Epithelial cell of prostate (primary cell): ENCODE measurements at regions not wholly inside any gene's neighbourhood (a gene's known extent, or its start where the extent isn't known, plus 50 kb on each side); places are given as distances from the start of the nearest gene placed in this dataset.

Experiments used
- DNase-seq: peaks from one replicate; pipeline ENCODE4 v3.0.0-alpha.2; 2011; ENCODE audit warnings: low read depth, low spot score
- H3K27ac ChIP-seq: fragments of 450-650 bp; 2 replicates; pipeline ENCODE4 v1.5.1; 2017; ENCODE audit warnings: mild to moderate bottlenecking

GRCh38 chr20:56828402-56828801 lies 199.3 kb downstream of the TFAP2C start:
- DNase-seq = no peak
- no peak overlapping the region for H3K27ac ChIP-seq

GRCh38 chr20:56829788-56830385 lies 200.8 kb downstream of the TFAP2C start:
- no peak for DNase-seq
- H3K27ac ChIP-seq = no peak overlapping the region

GRCh38 chr20:56831795-56832194 lies 202.7 kb downstream of the TFAP2C start:
- no peak overlapping the region for H3K27ac ChIP-seq
- no peak for DNase-seq

DNA sequence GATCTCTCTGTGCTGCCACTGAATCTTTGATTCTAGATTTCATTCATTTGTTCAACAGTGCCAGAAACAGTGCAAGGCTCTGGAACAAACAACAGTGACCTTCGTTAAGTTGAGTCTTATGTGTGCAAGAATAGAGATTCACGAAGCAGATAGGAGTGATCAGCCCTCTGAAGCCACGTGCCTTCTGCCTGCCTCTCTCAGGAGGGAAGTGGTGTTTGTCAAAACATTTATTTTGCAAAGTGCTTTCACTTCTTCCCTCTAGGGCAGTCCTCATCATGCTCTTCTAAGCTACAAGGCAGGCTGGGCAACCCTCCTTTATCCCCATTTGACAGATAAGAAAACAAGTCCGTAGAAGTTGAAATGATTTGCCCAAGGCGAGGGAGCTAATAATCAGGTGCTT lies 204.3 kb downstream of the TFAP2C start:
- no peak for DNase-seq
- no peak overlapping the region for H3K27ac ChIP-seq

DNA sequence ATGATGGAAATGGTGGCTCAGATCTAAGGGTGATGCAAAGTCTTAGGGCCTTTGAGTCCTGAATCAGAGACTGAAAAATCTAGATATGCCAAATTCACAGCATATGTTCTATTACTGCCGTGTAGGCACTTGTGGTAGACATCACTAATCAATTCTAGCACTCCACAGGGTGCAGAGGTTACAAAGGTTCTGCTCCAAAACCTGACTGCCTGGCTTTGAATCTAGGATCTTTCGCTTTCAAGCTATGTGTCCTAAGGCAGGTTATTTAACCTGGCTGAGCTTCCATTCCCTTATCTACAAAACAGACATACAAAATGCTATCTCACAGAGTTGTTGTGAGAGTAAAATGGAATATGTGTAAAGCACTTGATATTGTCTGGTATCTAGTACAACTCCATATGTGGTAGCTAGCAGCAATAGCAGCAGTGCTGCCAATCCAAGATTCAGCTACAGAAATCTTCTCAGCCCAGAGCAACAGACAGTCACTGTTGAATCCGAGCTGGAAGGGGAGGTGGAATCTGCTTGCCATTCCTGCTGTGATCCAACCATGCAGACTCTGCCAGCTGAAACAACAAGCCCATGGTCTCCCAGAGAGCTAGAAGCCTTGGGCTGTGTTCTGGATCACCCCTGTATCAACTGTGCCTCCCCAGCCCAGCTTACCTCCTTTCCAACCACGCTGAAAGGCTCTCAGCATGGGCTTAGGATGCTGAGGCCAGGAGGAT lies 206.9 kb downstream of the TFAP2C start:
- DNase-seq = no peak
- no peak overlapping the region for H3K27ac ChIP-seq

DNA sequence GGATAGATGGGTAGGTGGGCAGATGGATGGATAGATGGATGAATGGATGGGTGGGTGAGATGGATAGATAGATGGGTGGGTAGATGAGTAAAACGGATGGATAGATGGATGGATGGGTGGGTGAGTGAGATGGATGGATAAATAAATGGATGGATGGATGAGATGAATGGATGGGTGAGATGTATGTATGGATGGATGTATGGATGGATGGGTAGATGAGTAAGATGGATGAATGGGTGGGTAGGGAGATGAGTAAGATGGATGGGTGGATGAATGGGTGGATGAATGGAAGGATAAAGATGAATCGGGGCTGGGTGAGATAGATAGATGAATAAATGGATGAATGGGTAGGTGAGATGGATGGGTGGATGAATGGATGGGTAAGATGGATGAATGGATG lies 210.1 kb downstream of the TFAP2C start:
- no peak overlapping the region for H3K27ac ChIP-seq
- no peak for DNase-seq

GRCh38 chr20:56839786-56840185 lies 210.7 kb downstream of the TFAP2C start:
- H3K27ac ChIP-seq = no peak overlapping the region
- DNase-seq = no peak

- no peak overlapping the region for H3K27ac ChIP-seq
- no peak for DNase-seq
Observed at GRCh38 chr20:56840716-56841261, 211.7 kb downstream of the TFAP2C start.

DNA sequence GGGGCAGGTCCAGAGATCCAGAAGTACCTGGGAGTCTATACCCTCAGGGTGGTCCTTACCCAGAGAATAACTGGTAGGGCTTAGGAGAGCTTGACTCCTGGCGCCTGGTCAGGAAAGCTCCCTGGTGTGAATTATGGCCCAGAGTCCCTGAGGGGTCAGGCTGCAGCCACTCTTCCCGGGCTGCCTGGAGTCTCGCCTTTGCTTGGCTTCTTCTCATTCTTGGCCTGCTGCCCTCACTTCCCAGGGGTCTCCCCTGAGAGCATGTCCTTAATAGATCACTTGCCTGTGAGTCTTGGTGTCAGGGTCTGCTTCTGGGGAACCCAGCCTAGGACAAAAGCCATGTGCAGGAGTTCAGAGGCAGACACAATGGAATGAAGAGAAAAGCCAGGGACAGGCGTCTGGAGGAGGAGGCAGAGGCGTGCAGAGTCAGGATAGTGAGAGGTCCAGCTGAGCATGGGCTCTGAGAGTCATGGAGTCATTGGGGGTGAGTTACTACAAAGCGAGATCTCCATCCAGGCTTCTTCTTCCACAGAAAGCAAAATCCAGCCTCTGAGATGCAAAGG lies 212.3 kb downstream of the TFAP2C start:
- no peak for DNase-seq
- no peak overlapping the region for H3K27ac ChIP-seq

DNA sequence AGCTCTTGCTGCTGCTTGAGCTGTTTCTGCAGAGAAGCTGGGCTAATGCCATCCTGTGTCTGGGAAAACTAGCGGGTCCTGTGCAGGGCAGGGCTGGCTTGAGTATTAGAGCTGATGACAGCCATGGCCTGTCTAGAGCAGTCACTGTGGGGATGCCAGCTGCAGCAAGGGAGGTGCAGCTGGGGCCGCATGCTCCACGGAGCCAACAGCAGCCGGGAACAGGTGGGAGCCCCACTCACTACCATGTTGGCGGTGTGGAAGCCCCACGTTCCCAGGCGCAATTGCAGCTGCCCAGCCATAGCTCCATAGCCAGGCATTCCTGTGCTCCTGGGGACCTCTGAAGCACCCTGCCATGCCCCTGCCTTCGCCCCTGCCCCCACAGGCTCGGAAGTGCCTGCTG lies 212.9 kb downstream of the TFAP2C start:
- DNase-seq = no peak

GRCh38 chr20:56843386-56843785 lies 214.3 kb downstream of the TFAP2C start:
- no peak for DNase-seq
- H3K27ac ChIP-seq = no peak overlapping the region

More for the DNA sequence above, 212.9 kb downstream of the TFAP2C start:
- no peak overlapping the region for H3K27ac ChIP-seq

DNA sequence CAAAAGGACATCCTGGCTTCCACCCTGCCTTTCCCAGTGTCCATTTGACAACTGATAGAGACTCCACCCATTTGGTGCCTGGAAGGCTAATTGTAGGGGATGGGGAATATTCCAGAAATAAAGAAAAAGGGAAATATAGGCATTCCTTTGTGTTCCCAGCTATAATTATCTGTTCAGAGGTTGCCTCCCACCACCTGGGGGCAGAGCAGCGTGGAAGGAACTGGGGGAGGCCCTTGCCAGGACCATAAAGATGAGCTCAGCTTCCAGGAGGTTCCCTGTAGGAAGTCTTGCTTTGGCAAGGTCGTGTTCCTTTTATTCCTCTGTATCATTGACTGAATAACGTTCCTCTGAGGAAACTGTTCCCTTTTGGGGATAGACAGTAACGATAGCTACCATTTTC lies 214.7 kb downstream of the TFAP2C start:
- DNase-seq = no peak
- no peak overlapping the region for H3K27ac ChIP-seq

GRCh38 chr20:56845546-56846086 lies 216.5 kb downstream of the TFAP2C start:
- H3K27ac ChIP-seq = no peak overlapping the region
- DNase-seq = no peak

DNA sequence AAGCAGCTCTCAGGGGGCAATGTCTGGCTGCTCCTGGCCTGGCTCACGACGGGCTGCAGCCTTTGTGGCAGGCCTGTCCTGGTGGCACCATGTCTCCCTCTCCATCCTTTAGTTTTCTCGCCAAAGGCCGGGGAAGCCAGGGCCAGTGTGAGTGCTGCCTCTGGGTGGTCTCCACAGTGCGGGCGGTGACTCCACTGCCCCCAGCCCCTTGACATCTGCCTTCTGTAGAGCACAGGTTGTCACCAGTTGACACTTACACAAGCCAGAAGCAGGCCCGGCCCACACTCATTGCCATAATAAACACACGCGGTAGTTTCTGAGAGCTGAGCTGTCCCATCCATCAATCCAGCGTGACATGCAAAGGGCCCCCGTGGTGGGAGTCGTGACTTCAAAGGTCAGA lies 219.5 kb downstream of the TFAP2C start:
- H3K27ac ChIP-seq = no peak overlapping the region
- no peak for DNase-seq

DNA sequence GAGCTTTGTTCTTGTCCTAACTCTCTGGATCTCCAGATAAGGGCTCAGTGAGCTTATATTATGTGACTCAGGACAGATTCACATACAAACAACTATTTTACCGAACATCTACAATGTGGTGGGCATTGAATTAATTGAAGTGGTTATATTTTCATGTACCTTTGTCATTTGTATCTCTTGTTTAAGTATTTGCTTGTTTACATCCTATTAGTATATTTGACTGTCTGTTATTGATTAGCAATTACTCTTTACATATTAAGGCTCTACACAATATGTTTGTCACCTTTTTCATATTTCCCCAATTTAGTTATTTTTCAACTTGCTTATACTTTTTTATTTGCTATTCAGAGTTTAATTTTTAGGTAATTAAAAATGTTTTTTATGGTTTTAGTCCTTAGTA lies 222.4 kb downstream of the TFAP2C start:
- H3K27ac ChIP-seq = no peak overlapping the region

DNA sequence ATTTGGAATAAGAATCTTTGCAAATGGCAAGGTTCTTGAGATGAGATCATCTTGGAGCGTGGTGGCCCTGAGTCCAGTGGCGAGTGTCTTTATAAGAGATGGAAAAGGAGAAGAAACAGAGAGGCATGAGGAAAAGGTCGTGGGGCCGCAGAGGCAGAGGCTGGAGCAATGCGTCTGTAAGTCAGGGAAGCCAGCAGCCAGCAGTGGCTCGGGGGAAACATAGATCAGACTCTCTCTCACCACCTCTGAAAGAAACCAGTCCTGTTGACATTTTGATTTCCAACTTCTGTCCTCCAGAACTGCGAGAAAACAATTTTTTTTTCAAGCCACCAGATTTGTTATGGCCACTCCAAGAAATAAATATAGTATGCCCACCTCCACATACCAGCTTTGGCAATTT lies 226.6 kb downstream of the TFAP2C start:
- DNase-seq = no peak

More for the DNA sequence above, 222.4 kb downstream of the TFAP2C start:
- DNase-seq = no peak

GRCh38 chr20:56857950-56858349 lies 228.8 kb downstream of the TFAP2C start:
- no peak overlapping the region for H3K27ac ChIP-seq
- DNase-seq = no peak

More for the DNA sequence above, 226.6 kb downstream of the TFAP2C start:
- no peak overlapping the region for H3K27ac ChIP-seq

DNA sequence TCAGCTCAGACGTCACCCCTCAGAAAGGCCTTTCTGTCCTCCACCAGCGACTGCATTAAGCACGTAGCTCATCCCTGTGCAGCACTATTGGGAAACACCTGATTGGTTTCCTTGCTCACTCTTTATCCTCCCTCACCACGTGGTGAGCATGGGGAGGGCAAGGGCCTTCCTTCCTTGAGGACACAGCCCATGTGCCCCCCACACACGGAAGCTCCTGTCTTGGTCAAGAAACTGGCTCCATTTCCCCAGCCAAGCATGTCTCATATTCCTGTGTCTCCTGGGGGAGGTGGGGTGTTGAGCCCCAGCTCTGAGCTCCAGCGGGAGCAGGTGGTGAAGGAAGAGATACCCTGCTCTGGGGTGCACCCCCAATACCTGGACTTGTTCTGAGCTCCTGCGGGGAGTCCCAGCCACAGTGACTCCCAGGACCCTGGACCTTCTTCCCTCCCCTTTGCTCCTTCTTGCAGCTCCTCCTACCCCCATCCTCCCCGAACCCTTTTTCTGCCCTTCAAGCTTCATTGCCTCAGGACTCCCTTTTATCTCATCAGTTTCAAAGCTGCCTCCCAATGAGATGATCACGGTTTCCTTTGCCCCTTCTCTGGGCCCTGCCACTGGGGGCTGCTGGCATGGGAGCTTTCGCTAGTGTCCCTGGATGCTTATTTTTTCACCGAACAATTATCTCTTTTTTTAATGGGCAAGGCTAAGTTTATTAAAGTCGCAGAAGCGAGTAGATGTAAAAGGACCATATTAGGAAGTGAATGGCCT lies 230.1 kb downstream of the TFAP2C start:
- H3K27ac ChIP-seq = no peak overlapping the region
- DNase-seq = no peak

DNA sequence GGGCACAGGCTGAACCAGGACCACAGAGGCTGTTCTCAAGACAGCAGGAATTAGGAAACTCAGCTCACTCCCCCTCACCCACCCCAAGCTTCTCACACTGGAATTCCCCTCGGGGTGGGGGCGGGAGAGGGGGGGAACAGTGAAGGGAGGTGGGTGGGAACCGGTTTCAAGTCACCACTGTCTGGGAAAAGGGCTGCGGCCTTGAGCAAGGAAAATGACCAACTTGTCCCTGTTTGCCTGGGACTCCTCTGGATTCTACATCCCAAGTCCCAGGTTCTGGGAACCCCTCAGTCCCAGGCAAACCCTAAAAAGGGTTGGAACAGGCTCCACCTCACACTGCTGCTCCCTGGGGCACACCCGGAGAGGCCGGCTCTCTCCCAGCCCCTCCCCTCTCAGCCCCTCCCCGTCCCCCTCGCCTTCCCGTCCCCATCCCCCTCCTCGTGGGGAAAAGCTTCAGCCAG lies 230.7 kb downstream of the TFAP2C start:
- H3K27ac ChIP-seq = no peak overlapping the region
- no peak for DNase-seq

GRCh38 chr20:56860413-56860812 lies 231.3 kb downstream of the TFAP2C start:
- no peak for DNase-seq
- no peak overlapping the region for H3K27ac ChIP-seq
